Transverse colon (tissue), 4 donors: ENCODE measurements at regions not wholly inside any gene's neighbourhood (a gene's known extent, or its start where the extent isn't known, plus 50 kb on each side); places are given as distances from the start of the nearest gene placed in this dataset.

Experiments used
- EP300 ChIP-seq: sonication (generic); formaldehyde crosslinking; IDR thresholded peaks from one replicate; pipeline ENCODE4 v1.6.1; 2017; ENCODE audit warnings: antibody characterized with exemption, low read depth
- POLR2A ChIP-seq: fragments of 450-650 bp; IDR thresholded peaks from one replicate; pipeline ENCODE4 v1.6.1; 2016; ENCODE audit warnings: antibody characterized with exemption, mild to moderate bottlenecking, moderate library complexity
- POLR2AphosphoS5 ChIP-seq, 3 donors: sonication (generic); formaldehyde crosslinking; IDR thresholded peaks; one replicate each; pipeline ENCODE4 v1.6.1; 2016; ENCODE audit warnings: antibody characterized with exemption in 3 of 3
- TF ChIP-seq, protein P1 (sequence below), 5 experiments: fragments of 200-600 bp in 3 of 5; fragments of 450-650 bp in 2 of 5; sonication (generic) in 3 of 5; IDR thresholded peaks; 1 replicate in 2 of 5; 2 replicates in 3 of 5; pipeline ENCODE4 v1.5.1; 2016 to 2017; ENCODE audit warnings: antibody characterized with exemption in 5 of 5, inconsistent platforms in 3 of 5, mild to moderate bottlenecking in 2 of 5, moderate library complexity in 1 of 5

- TF ChIP-seq, protein P1, sequence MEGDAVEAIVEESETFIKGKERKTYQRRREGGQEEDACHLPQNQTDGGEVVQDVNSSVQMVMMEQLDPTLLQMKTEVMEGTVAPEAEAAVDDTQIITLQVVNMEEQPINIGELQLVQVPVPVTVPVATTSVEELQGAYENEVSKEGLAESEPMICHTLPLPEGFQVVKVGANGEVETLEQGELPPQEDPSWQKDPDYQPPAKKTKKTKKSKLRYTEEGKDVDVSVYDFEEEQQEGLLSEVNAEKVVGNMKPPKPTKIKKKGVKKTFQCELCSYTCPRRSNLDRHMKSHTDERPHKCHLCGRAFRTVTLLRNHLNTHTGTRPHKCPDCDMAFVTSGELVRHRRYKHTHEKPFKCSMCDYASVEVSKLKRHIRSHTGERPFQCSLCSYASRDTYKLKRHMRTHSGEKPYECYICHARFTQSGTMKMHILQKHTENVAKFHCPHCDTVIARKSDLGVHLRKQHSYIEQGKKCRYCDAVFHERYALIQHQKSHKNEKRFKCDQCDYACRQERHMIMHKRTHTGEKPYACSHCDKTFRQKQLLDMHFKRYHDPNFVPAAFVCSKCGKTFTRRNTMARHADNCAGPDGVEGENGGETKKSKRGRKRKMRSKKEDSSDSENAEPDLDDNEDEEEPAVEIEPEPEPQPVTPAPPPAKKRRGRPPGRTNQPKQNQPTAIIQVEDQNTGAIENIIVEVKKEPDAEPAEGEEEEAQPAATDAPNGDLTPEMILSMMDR (IDR thresholded peaks at IDR 0.05): no peak
- TF ChIP-seq POLR2AphosphoS5 (IDR thresholded peaks at IDR 0.05): no peak
- no peak for TF ChIP-seq POLR2A
- no peak for TF ChIP-seq EP300
Observed at GRCh38 chrX:96170626-96171025, 514.0 kb upstream of the DIAPH2 start.
